ENCODE measurements at regions not wholly inside any gene's neighbourhood (a gene's known extent, or its start where the extent isn't known, plus 50 kb on each side); places are given as distances from the start of the nearest gene placed in this dataset.

DNA sequence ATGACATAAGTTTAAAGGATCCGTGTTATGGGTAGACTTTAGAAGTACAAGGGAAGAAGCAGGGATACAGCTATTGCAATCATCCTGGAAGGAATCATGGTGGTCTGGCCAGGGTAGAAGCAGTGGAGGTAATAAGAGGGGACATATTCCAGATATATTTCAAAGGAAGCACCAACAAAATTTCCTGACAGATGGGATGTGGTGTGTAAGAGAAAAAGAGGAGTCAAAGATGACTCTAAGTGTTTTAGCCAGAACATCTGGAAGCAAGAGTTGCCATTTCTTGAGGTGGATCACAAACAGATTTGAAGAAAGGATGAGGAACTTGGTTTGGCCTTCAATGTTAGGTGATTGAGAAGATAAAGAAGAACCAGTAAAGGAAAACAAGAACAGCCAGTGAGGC, 133.1 kb upstream of the CTAGE1 start:
- DNase-seq (no peak), FAIRE-seq (no peak)
- WGBS, 3 donors = 90 to 96% (median 94%) methylated on average over 1 of the region's 1 CpG
- Histone ChIP-seq H3K27me3 (ENCODE audit: control insufficient read depth in 3 of 3, insufficient read depth in 3 of 3, low read length in 3 of 3) (no peaks in the 10 kb centered on the region), H3K27ac (ENCODE audit: low read depth in 1 of 3, low read length in 2 of 3) (no peak overlapping the region), H3K4me1 (ENCODE audit: control insufficient read depth in 3 of 3, insufficient read depth in 2 of 3, low read depth in 1 of 3, low read length in 2 of 3) (no peaks in the 10 kb centered on the region), H3K9me3 (ENCODE audit: control insufficient read depth in 2 of 2, insufficient read depth in 1 of 2, low read depth in 1 of 2, low read length in 1 of 2) (no peaks in the 10 kb centered on the region), H3K4me3 (ENCODE audit: low read depth in 1 of 3, low read length in 3 of 3) (no peak overlapping the region), H3K36me3 (ENCODE audit: control insufficient read depth in 3 of 3, insufficient read depth in 2 of 3, low read depth in 1 of 3, low read length in 3 of 3) (no peaks in the 10 kb centered on the region)

DNA sequence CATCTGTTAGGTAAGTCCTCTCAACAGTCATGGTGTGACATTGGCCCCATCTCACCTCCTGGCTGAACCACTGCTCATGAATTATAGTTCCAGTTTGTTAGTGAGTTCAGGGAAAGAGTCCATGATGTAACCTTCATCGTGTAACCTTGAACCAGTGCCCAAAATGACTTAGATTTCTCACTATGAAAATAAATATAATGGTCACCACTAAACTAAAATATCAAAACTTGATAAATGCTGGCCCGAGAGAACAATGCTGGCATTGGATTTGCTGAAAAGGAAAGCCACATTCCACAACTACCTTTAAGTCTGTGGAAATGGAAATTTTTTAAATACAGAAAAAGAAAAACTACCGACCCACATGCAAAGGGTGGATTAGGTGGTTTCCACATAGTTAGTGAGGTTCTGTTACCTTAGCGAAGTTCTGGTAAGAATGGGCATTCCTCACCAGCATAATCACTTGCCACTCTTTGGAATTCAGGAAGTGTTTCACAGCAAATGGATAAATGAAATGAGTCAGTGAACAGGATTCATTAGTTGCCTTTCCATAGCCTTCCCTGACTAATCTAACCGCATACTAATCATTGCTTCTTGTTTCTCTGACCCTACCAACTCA, 133.9 kb upstream of the CTAGE1 start:
- Histone ChIP-seq H3K27ac (ENCODE audit: low read depth in 1 of 3, low read length in 2 of 3) (no peak overlapping the region), H3K9me3 (ENCODE audit: control insufficient read depth in 2 of 2, insufficient read depth in 1 of 2, low read depth in 1 of 2, low read length in 1 of 2) (no peaks in the 10 kb centered on the region), H3K27me3 (ENCODE audit: control insufficient read depth in 3 of 3, insufficient read depth in 3 of 3, low read length in 3 of 3) (no peaks in the 10 kb centered on the region), H3K36me3 (ENCODE audit: control insufficient read depth in 3 of 3, insufficient read depth in 2 of 3, low read depth in 1 of 3, low read length in 3 of 3) (no peaks in the 10 kb centered on the region), H3K4me1 (ENCODE audit: control insufficient read depth in 3 of 3, insufficient read depth in 2 of 3, low read depth in 1 of 3, low read length in 2 of 3) (no peaks in the 10 kb centered on the region), H3K4me3 (ENCODE audit: low read depth in 1 of 3, low read length in 3 of 3) (no peak overlapping the region)
- 74 to 85% (median 80%) methylated on average over 5 of the region's 5 CpGs for WGBS, 3 donors
- DNase-seq (no peak), FAIRE-seq (no peak)

DNA sequence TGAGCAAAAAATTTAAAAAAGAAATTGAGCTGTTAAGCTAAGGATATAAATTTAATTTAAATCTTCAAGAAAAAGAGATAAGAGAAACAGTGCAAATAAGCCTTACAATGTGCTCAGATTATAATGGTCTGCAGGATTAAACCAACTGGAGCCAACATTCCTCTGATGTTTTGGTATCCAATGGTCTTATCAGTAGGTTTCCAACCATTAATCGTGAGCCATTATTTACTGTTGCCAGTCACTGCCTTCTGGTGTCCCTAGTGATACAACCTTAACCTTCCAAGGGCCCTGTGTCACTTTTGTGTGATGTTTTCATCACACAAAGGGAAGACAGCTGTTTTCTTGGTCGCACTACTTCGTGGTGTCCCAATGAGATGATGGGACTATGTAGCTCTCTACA, 134.5 kb upstream of the CTAGE1 start:
- no peak overlapping the region for H3K27ac ChIP-seq (ENCODE audit: low read depth in 1 of 3, low read length in 2 of 3)
- no peaks in the 10 kb centered on the region for H3K36me3 ChIP-seq (ENCODE audit: control insufficient read depth in 3 of 3, insufficient read depth in 2 of 3, low read depth in 1 of 3, low read length in 3 of 3)
- WGBS, 3 donors = 48 to 53% (median 50%) methylated on average over 3 of the region's 3 CpGs
- no peak for DNase-seq
- H3K4me3 ChIP-seq (ENCODE audit: low read depth in 1 of 3, low read length in 3 of 3) = no peak overlapping the region
- no peaks in the 10 kb centered on the region for H3K27me3 ChIP-seq (ENCODE audit: control insufficient read depth in 3 of 3, insufficient read depth in 3 of 3, low read length in 3 of 3)
- no peak for FAIRE-seq
- H3K9me3 ChIP-seq (ENCODE audit: control insufficient read depth in 2 of 2, insufficient read depth in 1 of 2, low read depth in 1 of 2, low read length in 1 of 2) = no peaks in the 10 kb centered on the region
- H3K4me1 ChIP-seq (ENCODE audit: control insufficient read depth in 3 of 3, insufficient read depth in 2 of 3, low read depth in 1 of 3, low read length in 2 of 3) = peaks cover 0 to 4% (median 0%) of the 10 kb centered on the region in 3 donors

DNA sequence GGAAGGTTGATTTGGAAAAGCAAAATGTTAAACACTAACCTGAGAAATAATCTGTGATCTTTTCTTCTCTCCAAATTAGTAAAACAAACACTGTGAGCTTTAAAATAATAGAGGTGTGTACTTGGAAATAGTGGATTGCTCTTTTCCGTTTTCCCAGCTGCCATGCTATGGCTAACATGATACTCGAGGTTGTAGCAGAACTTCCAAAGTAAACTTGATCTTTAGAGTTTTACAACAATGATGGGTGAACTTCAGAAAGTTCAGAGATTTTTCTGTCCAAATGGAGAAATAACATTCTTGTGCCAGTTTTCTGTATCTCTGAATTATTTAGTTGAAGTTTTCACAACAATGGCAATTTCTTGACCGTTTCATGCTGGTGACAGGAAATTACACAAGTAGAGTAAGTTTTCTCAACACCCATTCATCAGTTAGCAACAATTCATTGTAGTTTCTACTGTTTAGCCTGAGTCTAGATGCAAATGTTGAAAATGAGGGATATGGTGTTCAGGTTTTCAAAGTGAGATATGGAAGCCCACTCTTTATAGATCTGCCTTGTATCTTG, 135.3 kb upstream of the CTAGE1 start:
- Histone ChIP-seq H3K27ac (ENCODE audit: low read depth in 1 of 3, low read length in 2 of 3) (no peak overlapping the region), H3K9me3 (ENCODE audit: control insufficient read depth in 2 of 2, insufficient read depth in 1 of 2, low read depth in 1 of 2, low read length in 1 of 2) (no peaks in the 10 kb centered on the region), H3K27me3 (ENCODE audit: control insufficient read depth in 3 of 3, insufficient read depth in 3 of 3, low read length in 3 of 3) (no peaks in the 10 kb centered on the region), H3K4me3 (ENCODE audit: low read depth in 1 of 3, low read length in 3 of 3) (no peak overlapping the region), H3K4me1 (ENCODE audit: control insufficient read depth in 3 of 3, insufficient read depth in 2 of 3, low read depth in 1 of 3, low read length in 2 of 3) (peaks cover 0 to 4% (median 0%) of the 10 kb centered on the region in 3 donors), H3K36me3 (ENCODE audit: control insufficient read depth in 3 of 3, insufficient read depth in 2 of 3, low read depth in 1 of 3, low read length in 3 of 3) (no peaks in the 10 kb centered on the region)
- 73 to 82% (median 79%) methylated on average over 3 of the region's 3 CpGs for WGBS, 3 donors
- FAIRE-seq (no peak), DNase-seq (no peak)

DNA sequence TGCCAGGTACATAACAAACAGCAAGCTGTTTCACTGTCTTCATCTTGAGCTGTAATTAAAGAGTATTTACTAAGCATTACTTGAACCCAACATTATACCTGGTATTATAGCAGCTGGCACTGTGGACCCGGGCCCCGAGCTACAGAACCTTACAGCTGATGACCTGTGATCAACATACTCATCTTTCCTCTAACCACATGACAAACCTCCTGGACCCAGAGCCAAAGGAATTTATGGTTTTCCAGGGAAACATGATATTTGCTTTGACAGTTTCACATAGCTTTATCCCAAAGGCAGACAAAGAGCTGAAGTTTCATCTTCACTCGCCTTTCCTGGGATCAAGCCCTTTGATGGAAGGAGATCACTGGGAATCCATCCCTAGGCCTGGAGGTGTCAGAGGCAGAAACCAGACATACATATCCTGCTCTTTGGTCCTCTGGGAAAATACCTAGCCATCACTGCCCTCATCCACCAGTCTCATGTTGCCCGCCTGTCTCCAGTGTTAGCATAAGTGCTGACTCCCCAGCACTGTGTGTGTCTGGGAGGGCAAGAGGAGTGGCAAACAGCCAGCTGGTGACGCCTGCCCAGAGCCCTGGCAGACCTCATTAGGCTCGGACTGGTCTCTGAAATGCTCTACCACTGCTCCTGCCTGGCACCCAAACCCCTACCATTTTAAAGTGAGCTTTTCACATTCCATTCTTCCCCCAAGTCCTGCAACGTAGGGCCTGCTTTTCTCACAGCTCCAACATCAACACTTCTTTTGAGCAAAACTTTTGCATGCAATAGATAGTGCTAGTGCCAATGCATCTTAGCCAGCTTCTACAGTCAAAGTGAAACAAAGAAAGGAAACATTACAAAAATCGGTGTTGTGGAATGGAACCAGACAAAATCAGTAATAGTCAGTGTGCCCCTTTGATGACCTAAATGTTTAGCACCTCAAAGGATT, 138.8 kb upstream of the CTAGE1 start:
- 56 to 73% (median 60%) methylated on average over 8 of the region's 8 CpGs for WGBS, 3 donors
- Histone ChIP-seq H3K4me1 (ENCODE audit: control insufficient read depth in 3 of 3, insufficient read depth in 2 of 3, low read depth in 1 of 3, low read length in 2 of 3) (peaks cover 0 to 19% (median 0%) of the 10 kb centered on the region in 3 donors), H3K27me3 (ENCODE audit: control insufficient read depth in 3 of 3, insufficient read depth in 3 of 3, low read length in 3 of 3) (no peaks in the 10 kb centered on the region), H3K27ac (ENCODE audit: low read depth in 1 of 3, low read length in 2 of 3) (peak overlapping the region in 1 of 3 donors; percentile 62), H3K9me3 (ENCODE audit: control insufficient read depth in 2 of 2, insufficient read depth in 1 of 2, low read depth in 1 of 2, low read length in 1 of 2) (no peaks in the 10 kb centered on the region), H3K36me3 (ENCODE audit: control insufficient read depth in 3 of 3, insufficient read depth in 2 of 3, low read depth in 1 of 3, low read length in 3 of 3) (no peaks in the 10 kb centered on the region), H3K4me3 (ENCODE audit: low read depth in 1 of 3, low read length in 3 of 3) (no peak overlapping the region)
- FAIRE-seq (no peak), DNase-seq (peak; percentile 20 to 57)

DNA sequence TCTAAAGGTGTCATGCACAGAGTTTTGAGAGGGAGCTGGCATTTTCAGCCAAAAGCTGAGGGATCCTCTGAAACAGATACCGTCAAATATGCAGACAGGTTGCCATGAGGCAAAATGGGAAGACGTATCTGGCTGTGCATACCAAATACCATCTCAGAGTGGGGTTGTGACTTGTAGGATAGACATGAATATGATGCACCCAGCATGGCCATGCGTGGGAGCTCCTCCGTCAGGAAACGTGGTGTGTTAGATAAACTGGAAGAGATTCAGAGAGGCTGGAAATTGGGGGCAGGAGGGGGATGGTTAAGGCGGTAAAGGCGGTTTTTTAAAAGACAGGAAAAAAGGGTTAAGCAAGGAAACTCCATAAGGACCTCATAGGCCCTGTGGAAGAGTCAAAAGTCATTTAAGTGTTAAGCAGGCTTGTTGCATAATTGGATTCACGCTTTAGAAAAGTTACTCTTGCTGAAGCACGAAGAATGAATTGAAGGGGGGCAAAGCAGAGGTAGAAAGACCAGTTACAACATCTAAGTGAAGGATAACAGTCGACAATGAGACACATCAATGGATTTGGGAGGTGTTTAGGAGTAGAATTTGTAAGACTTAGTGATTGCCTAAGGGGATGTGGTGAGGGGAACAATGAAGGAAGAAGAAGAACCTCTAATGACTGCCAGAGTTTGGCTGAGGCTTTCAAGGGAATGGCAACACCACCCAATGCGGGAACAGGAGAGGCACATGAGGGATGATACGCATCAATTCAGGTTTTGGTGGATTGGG, 139.6 kb upstream of the CTAGE1 start:
- H3K36me3 ChIP-seq (ENCODE audit: control insufficient read depth in 3 of 3, insufficient read depth in 2 of 3, low read depth in 1 of 3, low read length in 3 of 3) = no peaks in the 10 kb centered on the region
- no peak for DNase-seq
- no peaks in the 10 kb centered on the region for H3K27me3 ChIP-seq (ENCODE audit: control insufficient read depth in 3 of 3, insufficient read depth in 3 of 3, low read length in 3 of 3)
- no peak for FAIRE-seq
- peaks cover 0 to 19% (median 0%) of the 10 kb centered on the region in 3 donors for H3K4me1 ChIP-seq (ENCODE audit: control insufficient read depth in 3 of 3, insufficient read depth in 2 of 3, low read depth in 1 of 3, low read length in 2 of 3)
- no peaks in the 10 kb centered on the region for H3K9me3 ChIP-seq (ENCODE audit: control insufficient read depth in 2 of 2, insufficient read depth in 1 of 2, low read depth in 1 of 2, low read length in 1 of 2)
- WGBS, 3 donors = 88 to 91% (median 88%) methylated on average over 12 of the region's 12 CpGs
- peak overlapping the region in 1 of 3 donors; percentile 62 for H3K27ac ChIP-seq (ENCODE audit: low read depth in 1 of 3, low read length in 2 of 3)
- H3K4me3 ChIP-seq (ENCODE audit: low read depth in 1 of 3, low read length in 3 of 3) = no peak overlapping the region

DNA sequence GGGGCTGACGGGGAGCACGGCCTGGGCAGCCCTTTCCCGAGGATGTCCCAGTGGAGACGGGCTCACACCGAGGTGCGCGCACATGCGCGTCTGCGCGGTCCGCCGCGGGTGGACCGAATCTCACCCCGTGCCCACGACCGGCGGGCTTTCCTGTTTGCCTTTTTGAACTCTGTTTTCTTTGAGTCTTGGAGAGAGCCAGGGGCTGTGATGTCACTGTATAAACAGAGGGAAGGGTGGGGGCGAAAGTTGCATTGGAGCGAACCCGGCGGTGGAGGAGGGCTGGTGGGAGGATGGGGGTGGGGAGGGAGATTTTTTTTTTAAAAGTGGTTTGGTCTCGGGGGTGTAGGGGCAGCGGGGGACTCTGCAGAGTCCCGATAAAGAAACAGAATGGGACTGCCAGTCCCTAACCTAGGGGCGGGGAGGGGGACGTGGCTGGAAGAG, 141.2 kb upstream of the CTAGE1 start:
- WGBS, 3 donors = 2 to 7% (median 5%) methylated on average over 28 of the region's 28 CpGs
- Histone ChIP-seq H3K27me3 (ENCODE audit: control insufficient read depth in 3 of 3, insufficient read depth in 3 of 3, low read length in 3 of 3) (no peaks in the 10 kb centered on the region), H3K9me3 (ENCODE audit: control insufficient read depth in 2 of 2, insufficient read depth in 1 of 2, low read depth in 1 of 2, low read length in 1 of 2) (no peaks in the 10 kb centered on the region), H3K4me3 (ENCODE audit: low read depth in 1 of 3, low read length in 3 of 3) (peak overlapping the region in 2 of 3 donors; percentile 55), H3K27ac (ENCODE audit: low read depth in 1 of 3, low read length in 2 of 3) (peak overlapping the region; percentile 51 to 92 (median 85)), H3K36me3 (ENCODE audit: control insufficient read depth in 3 of 3, insufficient read depth in 2 of 3, low read depth in 1 of 3, low read length in 3 of 3) (no peaks in the 10 kb centered on the region), H3K4me1 (ENCODE audit: control insufficient read depth in 3 of 3, insufficient read depth in 2 of 3, low read depth in 1 of 3, low read length in 2 of 3) (peaks cover 0 to 30% (median 0%) of the 10 kb centered on the region in 3 donors)
- FAIRE-seq = no peak
- peak; percentile 67 to 88 for DNase-seq

Data from small intestine (tissue), 7 donors.